HG03432 (cell line): ENCODE measurements at regions not wholly inside any gene's neighbourhood (a gene's known extent, or its start where the extent isn't known, plus 50 kb on each side); places are given as distances from the start of the nearest gene placed in this dataset.
A peak's percentile ranks its signal among the peaks of the same experiment; 100 is the strongest.
"Not testable (repeated sequence)": the region's sequence is repeated elsewhere in the genome, so short reads cannot be mapped to it uniquely, and the experiment has no call there.

Experiments
- ATAC-seq: cut with Tn5 transposase; IDR thresholded peaks from one replicate; pipeline ENCODE4 v1.9.1; 2021; ENCODE audit warnings: mild to moderate bottlenecking, moderate library complexity; ENCODE audit not compliant: unreplicated experiment

DNA sequence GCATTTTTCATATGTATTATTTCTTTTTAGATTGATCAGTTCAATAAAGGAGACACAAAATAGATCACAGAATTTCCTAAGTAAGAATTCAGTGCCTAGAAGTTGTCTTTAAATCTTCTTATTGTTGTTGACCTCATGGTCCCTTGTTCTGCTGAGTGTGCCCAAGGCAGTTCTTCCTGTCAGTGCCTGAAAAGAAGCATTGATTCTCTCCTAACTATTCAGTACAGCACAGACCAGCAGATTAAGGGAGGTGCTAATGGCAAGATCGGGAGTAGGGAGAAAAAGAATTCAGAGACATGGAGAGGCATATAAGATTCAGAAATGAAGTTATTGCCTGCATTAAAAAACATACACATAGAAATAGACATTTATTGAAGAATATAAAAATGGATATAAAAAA is 180.5 kb upstream of the PCDH9 start:
- ATAC-seq = no peak

DNA sequence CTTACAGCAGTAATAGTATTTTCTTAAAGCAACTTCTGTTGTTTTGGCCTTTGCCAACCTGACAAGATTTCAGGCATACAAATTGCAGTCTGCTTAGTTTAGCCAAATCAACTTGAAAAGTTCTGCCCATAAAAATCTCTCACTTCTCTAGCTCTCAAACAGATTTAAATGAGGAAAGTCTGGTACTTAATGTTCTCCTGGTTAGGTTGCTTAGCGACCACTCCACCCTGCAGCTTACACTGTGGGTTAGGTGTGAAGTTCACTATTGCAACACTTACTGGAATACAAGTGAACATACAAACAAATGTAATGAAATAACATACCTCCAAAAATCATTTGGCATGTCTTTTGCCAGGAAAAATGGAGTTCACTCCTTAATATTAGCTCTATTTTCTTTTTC is 178.7 kb upstream of the PCDH9 start:
- no peak for ATAC-seq

DNA sequence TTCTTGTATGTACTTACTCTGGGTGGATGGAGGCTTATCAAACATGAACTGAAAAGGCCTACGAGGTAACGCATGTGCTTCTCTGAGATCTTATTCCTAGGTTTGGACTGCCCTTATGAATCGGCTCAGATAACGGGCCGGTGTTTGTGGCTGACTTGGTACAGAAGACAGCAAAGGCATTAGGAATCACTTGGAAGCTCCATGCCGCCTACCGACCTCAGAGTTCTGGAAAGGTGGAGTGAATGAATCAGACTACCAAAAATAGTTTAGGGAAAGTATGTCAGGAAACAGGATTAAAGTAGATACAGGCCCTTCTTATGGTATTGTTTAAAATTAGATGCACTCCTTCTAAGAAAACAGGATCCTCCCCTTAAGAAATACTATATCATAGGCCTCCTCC is 172.4 kb upstream of the PCDH9 start:
- ATAC-seq = no peak

DNA sequence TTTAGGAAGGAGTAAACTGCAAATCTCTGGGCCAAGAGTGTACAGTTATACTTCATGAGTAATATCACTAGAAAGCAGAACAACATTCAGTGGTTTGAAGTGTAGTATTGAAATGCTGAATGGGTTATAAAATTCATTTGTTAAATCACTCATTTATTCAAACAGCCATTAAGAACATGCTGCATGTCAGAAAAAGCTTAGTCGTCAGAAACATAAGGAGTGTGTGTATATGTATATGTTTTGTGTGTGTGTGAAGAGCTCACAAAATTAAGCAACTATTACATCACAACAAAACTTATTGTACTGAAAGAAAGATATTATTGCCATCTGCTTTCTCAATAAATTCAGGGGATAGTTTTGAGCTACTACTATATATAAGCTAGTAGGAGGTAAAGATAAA is 165.4 kb upstream of the PCDH9 start:
- ATAC-seq = no peak

DNA sequence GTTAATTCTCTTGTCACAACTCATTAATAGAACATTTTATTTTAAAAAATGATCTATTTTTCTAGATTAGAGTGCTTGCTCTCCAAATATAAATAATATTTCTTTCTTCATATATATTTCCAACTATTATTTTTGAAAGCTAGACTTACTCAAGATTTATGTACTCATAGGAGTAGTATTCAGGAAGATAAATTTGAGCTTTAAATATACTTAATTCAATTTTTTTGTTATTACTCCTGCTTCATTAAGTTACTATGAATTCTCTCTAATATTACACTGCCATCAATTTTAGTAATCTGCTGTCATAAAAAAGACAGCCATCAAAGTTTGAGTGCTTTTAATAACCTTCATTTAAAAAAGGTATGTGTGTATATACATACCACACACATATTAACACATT is 161.9 kb upstream of the PCDH9 start:
- ATAC-seq = no peak

DNA sequence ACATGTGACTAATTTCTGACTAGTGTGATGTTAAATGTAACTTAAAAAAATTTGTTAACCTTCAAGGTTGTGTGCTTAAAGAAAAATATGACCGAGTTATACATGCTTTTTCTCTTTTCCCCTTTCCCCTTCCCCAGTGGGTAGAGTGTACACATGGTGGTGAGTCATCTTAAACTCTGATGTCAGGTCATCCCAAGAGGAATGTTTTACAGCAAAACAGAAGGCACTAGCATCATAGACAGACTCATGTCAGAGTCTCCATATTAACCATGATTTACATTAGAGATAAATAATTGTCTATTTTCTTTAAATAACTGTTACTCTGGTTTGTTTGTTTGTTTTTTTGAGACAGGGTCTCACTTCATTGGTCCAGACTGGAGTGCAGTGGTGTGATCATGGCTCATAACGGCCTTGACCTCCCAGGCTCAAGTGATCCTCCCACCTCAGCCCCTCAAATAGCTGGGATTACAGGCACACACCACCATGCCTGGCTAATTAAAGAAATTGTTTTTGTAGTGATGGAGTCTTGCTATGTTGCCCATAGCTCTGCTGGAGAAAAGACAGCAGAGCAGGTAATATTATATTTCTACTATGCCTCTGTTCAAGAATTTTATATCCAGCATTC is 160.4 kb upstream of the PCDH9 start:
- ATAC-seq = no peak

DNA sequence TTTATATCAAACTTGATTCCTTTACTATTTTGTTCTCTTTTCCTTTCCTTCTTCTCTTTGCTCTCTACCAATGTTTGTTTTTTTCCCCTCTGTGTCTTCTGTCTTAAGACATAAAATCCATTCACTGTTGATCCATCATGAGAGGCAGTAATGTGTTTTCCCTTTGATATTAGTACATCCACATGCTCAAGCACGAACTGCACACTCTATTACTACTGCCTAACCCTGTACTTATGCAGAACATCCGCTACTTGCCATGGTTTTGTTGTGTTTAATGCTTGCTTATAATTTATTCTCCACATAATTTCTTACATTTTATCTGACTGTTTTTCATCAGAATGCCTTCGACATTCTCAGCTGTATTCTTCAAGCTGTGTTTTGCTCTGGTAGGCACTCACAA is 159.0 kb upstream of the PCDH9 start:
- no peak for ATAC-seq

DNA sequence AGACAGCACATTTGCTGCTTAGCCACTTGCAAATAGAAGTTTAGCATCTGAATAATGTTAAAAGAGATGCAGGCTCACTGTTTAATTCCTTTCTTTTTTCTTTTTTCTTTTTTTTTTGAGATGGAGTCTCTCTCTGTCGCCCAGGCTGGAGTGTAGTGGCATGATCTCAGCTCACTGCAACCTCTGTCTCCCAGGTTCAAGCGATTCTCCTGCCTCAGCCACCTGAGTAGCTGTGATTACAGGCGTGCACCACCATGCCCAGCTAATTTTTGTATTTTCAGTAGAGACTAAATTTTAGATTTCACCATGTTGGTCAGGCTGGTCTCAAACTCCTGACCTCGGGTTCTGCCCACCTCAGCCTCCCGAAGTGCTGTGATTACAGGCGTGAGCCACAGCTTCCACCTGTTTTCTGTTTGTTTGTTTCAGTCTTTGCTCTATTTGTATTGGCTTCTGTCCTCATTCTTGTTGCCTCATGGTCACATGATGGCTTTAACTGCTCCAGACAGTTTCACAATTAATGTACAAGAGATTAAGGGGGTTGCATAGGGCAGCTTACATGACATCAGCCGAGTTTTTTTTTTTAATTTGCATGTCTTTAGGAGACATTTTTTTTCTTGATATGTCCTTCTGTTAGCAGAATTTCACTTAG is 153.1 kb upstream of the PCDH9 start:
- ATAC-seq = not testable (repeated sequence)

DNA sequence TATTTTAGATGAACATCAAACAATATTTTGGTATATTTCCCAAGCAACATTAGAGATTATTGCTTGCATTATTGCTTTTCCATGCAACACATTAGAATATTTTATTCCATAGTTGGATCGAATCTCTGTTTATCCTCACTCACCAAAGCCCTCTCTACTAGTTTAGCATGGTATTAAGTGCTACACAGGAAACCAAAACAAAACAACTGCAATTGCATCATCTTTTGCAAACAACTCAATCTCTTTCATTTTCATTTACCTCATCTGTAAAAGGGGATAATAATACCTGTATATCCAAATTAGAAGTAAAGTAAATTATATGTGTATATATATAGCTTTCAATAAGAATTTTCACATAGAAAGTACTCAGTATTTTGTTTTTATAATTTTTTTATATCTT is 147.8 kb upstream of the PCDH9 start:
- peak; percentile 57 for ATAC-seq

DNA sequence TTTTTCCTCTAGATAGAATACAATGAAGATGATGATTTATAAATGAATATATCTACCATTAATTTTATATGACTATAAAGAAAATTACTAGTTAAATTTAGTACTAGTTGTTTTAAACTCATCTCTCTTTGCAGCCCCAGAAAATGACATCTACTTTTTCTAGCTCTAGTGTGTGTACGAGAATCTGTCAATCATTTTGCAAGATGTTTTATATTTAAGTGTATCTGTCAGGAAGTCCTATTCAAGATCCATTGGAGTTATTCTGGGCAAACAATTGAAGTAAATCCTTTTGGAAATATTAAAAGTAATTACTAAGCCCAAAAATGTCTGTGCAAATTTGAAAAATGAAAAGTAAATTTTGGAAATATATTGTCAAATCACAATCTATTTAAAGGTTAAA is 144.3 kb upstream of the PCDH9 start:
- ATAC-seq = no peak

DNA sequence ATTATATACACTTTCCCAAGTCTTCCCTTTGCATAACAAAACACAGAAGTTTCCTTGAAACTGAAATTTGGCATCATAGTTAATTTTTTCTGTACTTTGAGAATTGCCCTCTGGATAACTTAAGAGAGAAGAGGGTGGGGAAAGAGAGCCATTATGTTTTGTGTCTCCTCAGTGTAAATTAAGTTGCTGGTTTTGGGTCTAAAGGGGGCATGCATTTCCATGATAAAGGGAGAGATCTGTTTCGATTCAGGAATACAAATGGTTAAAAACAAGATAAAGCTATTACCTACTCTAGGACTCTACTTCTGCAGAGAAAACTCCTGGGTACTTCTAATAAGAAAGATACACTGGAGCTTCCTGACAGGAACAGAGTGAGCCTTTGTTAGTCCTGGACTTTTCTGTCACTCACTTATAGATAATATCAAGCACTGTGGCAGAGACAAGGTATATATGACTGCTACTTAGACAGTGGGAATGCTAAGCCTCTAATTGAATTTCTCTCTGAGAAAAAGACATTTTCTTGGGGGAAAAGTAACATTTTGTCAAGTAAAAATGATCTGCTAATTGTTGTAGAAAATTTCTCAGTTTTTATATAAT is 142.8 kb upstream of the PCDH9 start:
- no peak for ATAC-seq

DNA sequence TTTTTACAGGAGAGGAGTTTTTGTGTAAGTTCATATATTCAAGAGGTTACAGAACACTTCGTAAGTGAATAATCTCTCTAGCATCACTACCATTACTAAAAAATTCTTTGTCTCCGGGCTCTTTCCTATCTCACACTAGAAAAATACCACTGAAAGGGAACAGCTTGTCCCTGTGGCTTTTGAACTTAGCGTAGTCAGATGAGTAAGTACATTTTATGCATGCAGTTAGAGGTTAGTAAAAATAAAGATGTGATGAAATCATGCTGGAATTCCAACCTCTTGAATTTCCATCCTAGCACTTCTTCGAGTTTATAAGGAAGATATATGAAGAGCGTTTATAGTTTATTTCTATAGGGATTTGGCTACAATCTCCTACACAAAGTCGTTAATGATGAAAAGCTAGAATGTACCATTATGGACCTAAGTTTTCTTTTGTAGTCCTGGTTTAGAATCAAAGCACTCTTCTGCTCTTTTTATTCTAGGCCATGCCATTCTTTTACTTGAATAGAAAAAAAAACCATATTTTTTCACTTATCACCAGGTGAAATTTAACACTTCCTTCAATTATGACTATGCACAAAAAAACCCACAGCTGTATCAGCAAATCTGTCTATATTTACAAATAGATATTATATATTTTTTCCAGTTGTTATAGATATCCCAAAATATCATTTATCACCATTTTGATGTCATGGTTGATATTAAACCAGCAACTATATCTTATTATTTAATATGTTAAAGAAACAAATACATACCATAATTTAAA is 139.9 kb upstream of the PCDH9 start:
- ATAC-seq = no peak

DNA sequence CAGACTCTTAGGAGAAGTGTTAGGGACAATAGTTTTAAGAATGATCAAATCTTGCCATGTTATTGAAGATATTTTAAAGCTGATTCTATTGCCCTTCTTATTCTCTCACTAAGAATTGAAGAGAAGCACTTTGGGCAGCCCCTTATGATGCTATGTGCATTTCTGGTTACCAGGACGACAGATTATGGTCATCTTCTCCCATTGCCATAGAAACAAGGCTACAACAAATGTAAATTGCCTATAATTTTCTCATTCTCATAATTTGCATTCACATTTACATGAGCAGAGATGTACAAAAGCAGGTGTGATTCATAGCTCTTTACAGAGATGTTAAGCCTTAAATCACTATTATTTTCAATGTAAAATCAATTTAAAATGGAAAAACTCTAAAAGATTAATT is 137.3 kb upstream of the PCDH9 start:
- ATAC-seq = no peak

DNA sequence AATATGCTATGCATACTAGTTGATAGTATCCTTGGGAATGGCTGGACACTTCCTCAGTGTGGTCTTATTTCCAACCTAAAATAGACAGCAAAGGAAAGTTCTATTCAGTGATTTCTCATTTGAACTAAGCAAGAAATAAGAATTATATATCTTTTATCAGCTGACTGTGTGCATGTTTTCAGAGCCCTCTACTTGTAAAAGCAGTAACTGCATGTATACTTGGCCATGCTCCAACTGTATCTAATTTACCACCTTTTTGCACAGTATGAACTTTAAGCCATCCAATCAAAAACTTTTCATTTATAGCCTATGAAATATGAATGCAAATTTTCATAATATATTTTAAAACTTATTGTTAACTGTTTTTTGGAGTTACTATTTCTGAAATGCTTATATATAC is 136.4 kb upstream of the PCDH9 start:
- no peak for ATAC-seq

DNA sequence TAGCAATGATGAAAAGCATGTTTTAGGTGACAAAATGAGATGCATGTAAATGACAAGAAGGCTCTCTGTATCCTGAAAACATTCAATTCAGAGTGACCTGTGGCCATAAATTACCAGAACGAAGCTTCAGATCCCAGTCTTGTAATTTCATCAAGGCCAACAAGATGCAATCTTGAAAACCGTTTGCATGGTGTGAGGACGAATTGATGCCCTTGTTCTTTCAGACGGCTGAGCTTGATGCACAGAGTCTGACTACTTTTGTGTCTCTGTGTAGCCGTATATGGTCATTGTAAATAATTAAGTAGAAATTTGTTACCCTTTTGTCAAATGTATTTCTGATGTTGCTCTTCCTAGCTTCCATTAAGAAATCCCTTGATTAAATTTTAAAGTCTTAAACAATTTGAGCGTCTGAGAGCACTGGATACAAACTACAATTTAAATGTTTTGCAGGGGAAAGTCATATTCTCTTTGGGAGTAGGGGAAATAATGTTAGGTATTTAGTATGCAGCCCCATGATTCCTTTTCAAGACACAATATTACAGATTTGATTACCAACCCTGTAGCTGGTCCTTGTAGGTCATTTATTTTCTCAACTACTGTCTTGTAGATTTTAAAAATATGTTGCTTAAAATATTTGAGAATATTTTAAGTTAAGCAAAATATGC is 125.8 kb upstream of the PCDH9 start:
- ATAC-seq = no peak

DNA sequence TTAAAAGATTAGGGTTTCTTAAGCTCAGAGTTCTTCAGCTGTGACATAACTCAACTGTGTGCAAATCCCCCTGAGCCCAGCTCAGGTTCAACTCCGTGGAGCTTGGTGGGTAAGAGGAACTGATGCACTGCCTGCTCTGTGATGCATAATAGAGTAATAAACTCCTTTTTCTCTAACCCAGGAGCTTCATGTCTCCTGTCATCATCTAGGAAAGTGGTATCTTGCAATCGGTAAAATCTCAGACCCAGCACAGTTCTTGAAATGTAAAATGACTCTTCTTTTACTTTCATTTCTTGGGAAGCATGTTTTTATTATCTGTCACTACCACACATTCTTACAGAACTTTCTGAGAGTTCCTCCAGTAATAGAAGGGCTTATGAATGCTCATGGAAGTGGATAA is 123.8 kb upstream of the PCDH9 start:
- peak; percentile 76 for ATAC-seq

DNA sequence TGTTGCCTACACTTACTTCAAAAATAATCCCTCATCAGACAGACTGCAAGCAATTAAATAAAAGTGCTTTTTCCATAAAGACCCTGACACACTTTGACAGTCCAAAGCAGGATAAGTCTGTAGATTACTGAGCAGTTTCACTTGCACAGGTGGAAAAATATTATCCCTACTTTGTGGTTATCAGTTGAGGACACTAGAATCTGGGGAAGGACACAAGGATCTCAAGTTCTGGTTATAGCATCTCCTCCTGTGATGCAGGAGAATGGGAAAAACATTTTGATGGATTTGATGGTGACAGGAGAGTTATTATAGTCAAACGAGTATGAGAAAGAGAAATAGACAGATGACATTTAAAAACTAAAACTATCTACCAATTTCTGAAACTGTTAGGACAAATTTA is 122.9 kb upstream of the PCDH9 start:
- ATAC-seq = no peak

DNA sequence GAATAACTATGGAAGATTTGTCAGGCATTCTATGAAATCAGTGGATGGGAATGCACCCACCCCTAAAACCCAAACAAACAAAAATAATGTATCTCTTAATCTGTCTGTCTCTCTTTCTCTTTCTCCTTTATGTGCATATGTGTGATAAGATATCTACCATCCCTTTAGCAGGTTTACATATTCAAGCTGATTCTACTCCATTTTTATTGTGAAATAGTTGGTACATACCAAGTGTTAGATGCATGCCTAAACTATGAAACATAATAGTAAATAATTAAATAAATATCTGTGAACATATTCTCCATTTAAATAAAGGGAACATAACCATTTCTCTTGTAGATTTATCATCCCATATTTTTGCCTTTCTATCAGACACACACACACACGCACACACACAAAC is 121.8 kb upstream of the PCDH9 start:
- ATAC-seq = no peak

DNA sequence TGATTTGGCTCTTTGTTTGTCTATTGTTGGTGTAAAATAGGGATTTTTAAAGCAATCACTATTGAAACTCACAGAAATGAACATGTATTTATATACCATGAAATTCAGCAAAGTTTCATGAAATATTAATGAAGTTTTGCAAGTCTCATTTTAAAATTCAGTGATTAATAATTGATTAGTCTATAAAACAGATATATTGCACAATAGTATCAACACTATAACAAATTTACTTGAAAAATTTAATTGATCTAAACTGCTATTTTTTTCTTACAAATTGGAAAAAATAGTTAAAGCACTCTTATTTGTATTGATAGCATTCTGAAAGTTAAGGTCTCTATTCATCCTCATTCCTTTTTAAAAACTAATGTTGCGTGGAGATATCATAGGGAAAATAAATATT is 121.0 kb upstream of the PCDH9 start:
- no peak for ATAC-seq

DNA sequence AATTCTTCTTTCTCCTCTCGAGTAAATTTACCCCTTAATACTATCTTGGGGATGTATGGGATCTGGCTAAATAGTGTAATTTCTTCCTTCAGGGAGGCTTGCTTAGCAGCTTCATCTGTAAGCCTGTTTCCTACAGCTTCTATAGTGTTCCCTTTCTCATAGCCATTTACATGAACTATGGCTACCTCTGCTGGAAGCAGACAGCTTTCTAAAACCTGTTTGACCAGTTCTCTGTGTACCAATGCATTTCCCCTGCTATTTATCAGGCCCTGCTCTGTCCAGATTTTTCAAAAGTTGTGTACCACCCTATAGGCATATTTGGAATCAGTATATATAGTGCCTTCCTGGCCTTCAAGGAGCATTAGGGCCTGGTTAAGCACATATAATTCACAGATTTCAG is 113.6 kb upstream of the PCDH9 start:
- no peak for ATAC-seq

DNA sequence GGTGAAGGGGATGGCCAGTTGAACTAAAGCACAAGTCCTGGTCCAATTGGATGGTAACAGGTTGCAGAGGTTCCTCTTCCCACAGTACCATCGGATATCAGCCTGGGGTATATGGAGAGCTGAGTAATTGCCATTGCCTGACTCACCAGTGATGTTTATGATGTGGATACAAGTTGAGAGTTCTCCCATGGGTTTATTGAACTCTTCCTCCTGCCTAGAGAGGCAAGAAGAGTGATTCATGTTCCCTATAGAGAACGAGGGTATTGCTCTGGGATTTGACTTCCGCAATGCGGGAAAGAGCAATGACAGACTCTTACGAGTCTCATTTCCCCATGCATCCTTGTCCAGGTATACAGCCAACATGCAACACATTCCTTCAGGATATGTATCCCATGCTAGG is 111.3 kb upstream of the PCDH9 start:
- no peak for ATAC-seq
